ENCODE measurements at regions not wholly inside any gene's neighbourhood (a gene's known extent, or its start where the extent isn't known, plus 50 kb on each side); places are given as distances from the start of the nearest gene placed in this dataset.

DNA sequence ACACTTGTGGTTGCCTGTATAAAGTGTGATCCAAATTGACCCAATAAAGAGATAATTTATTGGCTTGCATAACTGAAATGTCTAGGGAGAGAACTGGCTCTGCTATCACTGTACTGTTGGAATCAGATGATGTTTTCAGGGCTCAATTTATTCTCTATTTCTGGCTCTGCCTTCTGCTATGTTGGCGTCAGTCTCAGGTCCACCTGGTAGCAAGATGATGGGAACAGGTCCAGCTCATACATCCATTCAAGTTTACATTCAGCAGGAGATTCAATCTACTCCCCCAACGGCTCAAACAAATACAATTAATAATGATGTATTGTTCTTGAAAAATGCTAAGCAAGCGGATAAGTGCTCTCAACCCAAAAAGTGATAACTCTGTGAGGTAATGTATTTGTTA is 297.7 kb upstream of the SYT4 start:
- no peak for DNase-seq

DNA sequence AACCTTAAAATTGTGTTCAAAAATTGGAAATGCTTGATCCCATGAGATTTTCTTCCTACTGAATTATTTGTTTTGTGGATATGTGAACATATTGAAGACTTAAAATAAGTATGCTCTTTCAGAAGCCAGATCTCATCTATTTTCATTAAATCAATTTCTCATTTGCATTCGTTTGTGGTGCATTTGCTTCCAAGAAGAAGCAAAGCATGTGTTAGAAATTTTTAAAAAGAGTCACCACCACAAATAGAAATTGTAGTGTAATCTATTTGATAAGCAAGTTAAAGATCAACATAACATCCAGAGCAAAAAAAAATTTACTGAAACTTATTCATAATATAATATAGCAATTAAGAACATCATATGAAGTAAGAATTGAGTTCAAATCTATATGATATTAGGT is 300.9 kb upstream of the SYT4 start:
- DNase-seq, result no peak

DNA sequence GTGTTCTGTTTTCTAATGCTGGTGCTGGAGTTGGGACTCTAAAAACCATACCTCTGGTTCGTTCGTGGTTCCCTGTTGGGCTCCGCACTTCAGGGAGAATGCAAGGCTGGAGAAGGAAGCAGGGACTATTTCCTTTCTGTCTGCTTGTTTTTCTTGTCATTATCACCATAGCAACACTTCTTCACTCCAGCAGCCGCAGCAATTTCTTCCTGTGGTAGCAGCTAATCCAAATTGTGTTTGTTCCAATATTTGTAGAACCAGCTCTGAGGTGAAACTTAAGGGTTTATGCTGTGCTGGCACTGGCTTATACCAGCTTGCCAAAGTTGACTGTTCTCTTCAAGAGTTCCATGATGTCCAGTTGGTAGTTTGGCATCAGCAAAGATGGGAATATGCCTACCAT is 301.4 kb upstream of the SYT4 start:
- no peak for DNase-seq

DNA sequence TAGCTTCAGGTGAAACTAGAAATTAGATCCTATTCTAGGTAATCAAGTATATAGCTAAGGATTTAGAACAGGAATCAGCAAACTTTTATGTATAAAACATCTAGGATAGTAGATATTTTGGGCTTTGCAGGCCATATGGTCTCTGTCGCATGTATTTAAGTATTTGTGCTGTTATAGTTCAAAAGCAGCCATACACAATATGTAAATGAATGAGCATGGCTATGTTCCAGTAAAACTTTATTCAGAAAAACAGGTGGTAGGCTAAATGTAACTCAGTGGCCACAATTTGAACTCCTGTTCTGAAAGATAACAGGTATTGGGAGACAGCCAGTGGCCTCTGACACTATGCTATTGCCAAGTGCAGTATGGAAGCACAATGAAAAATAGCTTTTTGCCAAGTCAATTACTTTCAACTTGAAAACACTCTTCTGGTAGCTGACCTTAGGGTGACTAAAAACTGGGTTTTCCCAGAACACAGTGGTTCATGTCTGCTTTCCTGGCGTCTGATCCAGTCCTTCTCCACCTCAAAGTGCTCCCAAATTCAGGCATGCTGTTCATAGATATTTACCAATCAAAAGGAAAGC is 304.7 kb upstream of the SYT4 start:
- DNase-seq, result no peak

DNA sequence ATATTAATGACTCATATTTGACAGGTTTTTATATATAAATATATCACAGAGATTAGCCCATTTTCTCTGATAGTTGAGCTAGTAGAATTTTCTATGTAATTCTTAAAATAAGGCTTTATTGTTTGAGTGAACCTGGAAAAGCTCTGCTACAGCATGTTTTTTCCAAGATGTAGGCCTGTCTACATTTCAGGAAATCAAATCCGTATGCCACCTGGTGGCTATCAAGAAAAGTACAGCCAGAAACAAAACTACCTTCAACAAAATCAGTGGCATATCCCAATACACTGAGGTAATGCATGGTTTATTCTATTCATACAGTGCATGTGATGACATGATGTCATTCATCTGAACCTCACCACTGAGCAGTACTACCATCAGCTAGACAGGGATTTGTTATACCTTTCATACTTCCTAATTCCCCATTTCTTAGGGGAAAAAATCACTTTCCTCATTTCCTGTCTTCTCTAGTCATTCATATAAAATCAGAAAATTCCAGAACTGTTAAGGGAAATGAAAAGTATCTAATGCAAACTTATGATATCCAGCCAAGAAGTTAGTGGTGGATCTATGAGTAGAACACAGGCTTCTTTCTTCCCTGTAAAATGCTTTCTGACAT is 310.4 kb upstream of the SYT4 start:
- no peak for DNase-seq

DNA sequence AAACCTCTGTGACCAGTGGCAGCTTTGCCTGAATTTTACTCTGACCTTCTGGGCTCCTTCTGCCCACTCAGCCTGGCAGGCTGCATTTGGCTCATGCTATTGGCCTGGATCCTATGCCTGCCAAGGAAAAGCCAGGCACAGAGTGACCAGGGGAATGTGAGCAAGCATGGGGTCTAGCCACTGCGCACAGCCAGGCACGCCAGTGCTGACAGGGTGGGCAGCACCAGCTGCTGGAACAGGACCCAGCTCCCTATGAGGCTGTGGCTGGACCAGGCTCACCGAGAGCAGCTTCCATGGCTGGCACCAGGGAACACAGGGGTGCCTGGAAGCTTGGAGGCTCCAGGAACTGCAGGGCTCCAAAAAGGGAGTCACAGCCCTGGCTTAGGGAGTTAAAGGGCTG is 311.5 kb upstream of the SYT4 start:
- DNase-seq, result no peak

DNA sequence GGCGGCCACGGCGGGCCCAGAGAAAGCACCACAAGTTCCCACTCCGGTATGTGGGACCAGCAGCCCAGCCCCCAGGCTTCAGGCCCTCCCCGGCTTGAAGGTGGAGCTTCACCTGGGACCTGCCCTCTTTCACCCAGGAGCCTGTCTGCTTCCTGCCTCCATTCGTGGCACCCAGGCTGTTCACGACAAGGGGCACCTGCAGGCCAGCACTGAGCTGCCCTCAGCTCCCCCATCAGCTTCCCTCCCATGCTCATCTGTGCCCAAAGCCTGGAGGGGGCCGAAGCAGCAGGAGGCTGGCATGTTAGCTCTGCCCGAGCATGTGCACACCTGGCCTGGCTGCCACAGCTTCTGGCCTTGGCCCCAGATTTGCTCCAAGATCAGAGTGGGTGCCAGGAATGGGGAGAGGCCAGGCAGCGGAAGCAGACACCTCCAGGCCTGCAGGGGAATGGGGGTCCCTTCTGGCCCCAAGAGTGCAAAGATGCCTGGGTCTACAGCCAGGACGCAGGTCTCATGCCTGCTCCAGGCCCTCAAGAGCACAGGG is 312.4 kb upstream of the SYT4 start:
- no peak for DNase-seq

DNA sequence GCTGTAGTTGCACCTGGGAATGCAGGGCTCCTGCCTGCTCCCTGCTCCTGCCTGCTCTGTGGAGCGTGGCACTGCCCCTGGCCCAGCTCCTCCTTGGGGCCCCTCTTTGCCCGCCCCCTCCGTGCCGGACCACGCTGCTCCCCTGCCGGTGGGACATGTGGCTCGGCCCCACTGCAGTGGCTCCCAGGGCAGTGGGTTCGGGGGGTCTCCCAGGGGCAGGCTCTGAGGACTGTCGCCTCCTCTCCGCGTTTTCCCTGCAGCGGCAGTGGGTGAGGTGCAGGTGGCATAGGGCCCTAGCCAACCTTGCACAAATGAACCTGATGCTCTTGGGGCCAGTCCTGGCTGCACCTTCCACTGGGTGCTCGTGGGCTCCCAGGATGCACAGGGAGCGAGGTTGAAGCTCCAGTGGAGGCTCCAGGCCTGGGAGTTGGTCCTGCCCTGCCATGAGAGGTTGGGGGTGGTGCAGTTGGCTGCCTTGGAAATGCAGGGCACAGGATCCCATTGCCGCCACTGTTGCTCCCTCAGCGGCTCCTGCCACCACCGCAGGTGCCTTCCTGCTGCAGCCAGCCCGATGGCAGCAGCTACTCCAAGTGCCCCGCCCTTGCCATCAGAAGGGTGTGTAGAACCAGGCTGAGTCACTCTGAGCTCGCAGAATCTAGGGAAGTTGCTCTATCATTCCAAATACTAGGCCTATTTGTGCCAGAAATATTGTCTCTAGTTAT is 313.1 kb upstream of the SYT4 start:
- DNase-seq, result no peak

DNA sequence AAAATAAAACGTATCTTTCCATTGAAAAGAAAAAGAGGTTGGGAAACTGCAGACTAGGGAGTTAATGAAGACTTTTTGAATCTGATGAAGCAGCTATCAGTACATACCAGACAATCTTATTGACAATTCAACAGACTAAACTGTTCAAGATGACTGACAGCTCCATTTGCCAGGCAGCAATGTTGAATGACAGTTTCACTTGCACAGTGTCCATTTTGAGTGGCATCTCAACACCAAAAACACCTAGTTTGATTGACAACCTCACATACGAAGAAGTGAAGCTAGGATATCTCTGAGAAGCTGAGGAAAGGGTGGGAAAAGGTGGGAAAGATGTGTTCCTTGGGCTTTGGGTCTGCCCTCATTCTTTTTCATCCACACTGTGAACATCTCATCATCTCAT is 315.0 kb upstream of the SYT4 start:
- no peak for DNase-seq

DNA sequence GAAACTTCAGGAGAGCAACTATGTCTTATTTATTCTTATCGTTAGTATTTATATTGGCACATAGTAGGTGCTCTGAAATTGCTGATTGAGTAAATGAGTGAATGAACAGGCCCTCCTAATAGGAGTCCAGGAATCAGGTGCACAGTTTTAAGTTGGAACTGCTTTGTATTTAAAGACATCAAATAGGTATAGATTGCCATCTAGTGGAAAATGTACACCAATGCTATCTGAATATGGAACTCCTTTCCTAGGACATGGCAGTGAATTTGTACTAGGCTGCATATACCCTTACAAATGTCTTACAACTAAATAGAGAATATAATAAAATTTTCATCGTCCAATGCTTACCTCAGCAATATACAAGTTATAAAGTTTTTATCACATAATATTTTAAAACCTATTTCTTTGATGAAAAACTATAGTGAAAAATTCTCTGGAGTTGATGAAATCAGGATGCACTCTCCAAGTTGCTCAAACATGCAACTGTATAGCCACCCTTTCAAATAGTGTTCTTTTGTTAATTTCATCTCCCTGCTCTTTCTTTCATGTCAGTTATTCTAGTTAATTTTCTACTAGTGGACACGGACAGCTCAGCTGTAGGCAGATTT is 318.9 kb upstream of the SYT4 start:
- no peak for DNase-seq

DNA sequence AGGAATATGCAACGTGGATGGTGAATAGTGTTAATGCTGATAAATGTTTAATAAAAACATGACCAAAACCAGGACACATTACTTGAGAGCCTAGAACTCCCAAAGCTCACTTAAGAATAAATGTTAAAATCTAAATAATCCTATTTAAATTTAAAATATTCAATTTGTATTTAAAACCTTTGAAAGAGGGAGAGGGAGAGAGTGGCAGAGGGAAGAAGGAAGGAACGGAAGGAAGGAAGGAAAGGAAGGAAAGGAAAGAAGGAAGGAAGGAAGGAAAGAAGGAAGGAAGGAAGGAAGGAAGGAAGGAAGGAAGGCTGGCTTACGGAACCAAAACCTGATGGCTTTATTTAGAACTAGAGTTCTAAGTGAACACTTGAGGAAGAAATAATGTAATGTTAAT is 324.1 kb upstream of the SYT4 start:
- no peak for DNase-seq

DNA sequence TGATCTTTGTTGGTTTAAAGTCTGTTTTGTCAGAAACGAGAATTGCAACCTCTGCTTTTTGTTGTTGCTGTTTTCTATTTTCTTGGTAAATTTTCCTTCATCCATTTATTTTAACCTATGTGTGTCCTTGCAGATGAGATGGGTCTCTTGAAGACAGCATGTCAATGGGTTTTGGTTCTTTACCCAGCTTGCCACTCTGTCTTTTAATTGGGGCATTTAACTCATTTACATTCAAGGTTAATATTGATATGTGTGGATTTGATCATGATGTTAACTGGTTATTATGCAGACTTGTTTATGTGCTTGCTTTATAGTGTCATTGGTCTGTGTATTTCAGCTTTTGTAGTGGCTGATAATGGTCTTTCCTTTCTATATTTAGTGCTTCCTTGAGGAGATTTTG is 327.9 kb upstream of the SYT4 start:
- no peak for DNase-seq

DNA sequence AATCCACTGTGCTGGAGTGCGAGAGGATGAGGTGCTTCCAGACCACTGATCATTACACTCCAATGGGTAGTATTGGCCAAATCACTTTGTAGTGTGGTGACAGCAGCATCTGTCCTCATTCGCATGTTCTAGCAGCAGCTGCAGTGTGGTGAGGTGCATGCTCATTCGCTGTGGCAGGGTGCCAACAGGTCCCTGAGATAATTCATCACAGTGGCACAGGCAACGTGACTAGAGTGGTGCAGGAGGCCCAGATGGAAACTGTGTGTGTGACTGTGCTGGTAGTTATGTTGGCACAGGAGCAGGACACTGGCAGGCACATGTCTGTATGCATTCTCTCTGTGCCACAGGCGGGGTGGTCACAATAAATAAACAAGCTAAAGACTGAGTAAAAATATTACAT is 329.5 kb upstream of the SYT4 start:
- no peak for DNase-seq

DNA sequence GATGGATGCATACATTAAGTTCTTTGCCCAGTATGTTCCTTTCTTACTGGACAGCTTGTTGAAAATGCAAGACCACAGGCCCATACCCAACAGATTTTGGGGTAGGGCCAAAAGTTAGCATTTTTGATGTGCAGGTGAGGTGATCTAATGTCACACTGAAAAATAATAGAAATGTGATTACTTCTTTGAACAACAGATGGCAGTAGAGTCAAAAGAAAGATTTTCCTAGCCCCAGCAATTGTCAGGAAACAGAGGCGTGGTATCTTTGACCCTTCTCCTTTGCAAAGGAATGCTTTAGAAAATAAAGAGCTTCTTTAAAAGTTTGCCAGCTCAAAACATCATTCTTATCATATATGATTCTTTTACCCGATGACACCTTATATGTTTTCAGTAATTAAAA is 343.6 kb upstream of the SYT4 start:
- no peak for DNase-seq

DNA sequence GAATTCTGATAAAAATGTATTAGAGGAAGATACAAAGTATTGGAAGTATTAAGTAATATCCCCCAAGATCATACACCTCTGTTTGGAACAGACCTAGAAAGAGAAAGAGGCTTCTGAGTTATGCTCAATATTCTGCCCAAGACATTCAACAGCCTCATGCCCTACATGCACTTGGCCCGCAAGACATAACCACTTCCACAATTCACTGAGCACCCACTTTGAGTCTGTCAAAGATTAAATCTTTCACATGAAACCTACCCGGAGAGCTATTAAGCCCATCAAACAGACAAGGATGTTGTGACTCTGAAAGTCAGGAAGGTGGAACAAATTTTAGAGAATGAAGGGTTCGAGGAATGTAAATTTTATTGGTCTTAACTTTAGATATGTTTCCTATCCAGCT is 344.7 kb upstream of the SYT4 start:
- DNase-seq, result no peak

DNA sequence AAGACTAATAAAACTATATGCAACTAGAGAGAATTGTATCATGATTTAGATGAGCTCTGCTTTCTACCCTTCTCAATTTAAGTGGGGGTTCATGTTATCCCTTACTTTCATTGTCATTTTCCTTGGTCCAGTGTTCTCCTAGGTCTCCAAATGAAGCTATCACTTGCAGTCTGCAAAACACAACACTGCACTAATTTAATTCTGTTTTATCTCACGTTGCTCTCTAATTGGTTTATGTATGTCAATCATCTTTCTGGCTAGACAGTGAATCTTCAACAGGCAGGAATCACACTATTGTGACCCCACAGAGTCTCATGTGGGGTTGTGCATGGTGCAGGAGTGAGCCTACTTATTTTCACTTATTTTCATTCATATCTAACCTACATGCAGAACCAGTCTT is 348.3 kb upstream of the SYT4 start:
- no peak for DNase-seq

DNA sequence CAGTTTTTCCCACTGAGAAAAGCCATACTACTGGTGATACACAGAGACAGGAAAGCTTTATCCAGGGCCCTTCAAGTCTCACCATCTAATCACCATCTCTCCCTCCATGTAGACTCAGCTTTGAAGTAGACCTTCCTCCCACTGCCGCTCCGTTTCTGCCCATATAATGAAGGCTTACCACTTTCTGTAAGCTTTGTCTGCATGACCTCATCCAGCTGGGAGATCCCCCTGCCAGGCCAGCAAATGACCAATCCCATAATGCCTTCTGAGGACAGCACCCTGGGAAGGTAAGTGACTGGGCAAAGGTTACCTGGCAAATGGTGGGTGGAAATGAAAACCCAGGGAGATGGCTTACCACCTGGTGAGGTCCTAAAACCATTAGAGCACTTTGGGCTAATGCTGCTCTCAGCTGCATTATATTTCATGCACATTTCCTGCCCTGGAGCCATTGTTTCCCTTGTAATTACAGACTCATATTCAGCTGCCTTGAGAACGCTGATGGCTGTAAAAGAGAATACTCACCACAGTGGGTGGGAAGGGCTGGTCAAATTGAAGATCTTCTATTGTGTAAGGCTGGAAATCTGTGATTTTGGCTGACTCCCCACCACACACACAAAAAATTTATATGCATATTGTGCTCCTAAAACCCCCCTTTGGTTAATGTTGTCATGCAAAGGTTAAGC is 350.7 kb upstream of the SYT4 start:
- no peak for DNase-seq

DNA sequence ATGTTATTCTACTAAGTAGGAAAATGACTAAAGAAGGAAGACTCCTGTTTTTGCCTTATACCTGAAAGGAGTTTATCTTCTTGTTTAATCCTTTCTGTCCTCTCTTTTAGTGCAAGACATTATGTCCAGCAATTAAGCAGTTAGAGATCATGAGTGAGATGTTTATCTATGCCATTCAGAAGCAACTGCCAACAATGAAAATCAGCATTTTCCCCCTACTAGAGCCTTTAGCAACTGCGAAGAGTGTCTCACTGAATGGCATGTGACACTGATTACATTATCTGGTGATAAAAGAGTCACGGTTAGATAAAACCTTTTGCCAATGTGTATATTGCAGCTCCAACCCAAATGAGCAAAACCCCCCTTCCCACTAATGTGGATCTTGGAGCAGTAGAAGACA is 357.7 kb upstream of the SYT4 start:
- DNase-seq, result no peak

DNA sequence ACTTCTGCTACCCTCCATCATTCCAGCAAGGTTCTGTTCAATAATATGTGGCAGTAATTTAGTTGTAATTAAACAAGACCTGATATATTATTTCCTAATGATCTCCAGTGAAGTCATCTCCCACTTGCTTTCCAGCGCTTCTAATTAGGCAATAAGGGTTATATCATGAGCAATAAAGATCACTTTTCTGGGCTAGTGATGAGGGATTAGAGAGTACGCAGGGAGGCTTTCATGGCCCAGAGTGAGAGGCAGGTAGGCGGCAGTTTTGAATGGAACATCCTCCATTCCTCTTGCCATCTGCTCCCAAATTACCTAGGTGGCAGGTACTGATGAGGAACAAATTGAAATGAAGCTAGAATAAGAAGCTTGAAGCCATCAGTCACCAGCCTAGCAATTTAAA is 358.1 kb upstream of the SYT4 start:
- DNase-seq, result no peak

DNA sequence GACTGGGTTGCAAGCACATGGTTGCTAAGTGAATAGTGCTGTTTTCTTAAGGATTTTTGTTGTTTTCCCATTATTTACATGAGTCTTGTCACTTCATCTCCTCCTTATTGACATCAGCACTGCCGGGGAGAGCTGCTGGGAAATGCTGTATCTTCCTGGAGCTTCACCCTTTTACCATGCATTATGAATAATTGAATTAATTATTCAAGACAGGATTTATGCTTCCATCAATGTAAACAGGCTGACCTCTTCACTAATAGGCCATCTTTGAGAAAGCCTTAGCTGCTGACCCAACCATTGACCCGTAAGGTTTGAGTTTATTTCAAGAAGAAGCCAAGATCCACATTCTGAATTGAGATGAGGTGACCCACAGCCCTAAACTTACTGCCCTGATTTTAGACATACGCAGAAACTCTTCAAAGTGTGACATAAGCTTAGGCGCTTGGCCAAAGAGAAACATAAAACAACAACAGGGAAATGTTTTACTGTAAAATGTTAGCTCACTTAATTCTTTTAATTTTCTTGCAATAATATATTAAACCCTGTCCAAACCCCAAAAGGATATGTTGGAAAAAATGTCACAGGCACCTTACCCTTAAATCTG is 365.5 kb upstream of the SYT4 start:
- DNase-seq, result no peak

DNA sequence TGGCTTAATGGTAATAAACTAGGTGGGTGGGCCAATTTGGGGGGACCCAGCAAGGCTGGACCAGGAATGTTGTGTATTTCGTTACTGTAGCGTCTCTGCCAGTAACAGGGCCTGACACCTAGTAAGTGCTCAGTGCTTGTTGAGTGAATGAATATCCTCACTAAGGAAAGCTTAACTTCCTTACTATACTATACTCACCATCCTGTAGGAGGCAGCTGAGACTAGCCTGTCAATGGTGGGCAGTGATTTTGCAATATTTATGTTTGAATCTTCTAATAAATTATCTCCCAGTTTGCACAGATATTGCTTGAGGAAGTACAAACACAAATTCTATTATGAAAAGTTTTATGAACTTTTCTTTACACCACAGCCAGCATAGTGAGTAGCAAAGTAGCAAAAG is 370.7 kb upstream of the SYT4 start:
- DNase-seq, result no peak

DNA sequence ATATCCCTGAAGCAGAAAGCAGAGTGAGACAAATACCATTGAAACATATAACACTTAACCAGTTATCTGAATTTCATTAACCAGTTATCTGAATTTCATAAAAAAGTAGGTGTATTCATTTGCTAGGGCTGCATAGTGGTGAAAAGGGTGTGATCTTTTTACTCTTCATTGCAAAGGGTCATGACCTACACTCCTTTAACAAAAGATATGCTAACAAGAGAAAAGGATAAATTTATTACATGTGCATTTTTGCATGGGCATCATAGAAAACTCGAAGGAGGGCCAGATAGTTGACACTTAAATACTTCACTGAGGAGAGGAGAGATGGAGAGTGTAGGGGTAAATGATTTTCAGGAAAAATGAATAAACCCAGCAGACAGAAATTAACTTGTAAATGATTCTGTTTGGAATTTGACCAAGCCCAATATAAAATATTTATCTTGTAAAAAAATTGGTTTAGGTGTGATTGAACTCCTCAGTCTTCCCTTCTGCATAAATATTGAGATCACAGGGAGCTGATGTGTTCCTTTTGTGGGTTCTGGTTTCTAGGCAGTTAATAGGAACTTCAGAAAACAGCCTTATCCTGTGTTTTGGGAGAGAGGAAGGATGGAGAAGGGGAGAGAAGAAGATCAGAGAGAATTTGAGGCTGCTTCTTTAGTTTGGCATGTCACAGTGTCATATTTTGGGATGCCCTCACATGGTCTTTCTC is 372.5 kb upstream of the SYT4 start:
- no peak for DNase-seq
